Panc1 (cell line): ENCODE measurements at regions not wholly inside any gene's neighbourhood (a gene's known extent, or its start where the extent isn't known, plus 50 kb on each side); places are given as distances from the start of the nearest gene placed in this dataset.

Experiments
- CTCF ChIP-seq: fragments of 450-650 bp; IDR thresholded peaks from 2 replicates; pipeline ENCODE4 v1.5.1; 2017; ENCODE audit warnings: mild to moderate bottlenecking
- POLR2AphosphoS5 ChIP-seq: IDR thresholded peaks from 2 replicates; pipeline ENCODE4 v1.6.1; 2012; ENCODE audit warnings: mild to moderate bottlenecking, low read depth, low read length, moderate library complexity
- SIN3A ChIP-seq: IDR thresholded peaks from 2 replicates; pipeline ENCODE4 v1.6.1; 2012; ENCODE audit warnings: low read depth, mild to moderate bottlenecking, low read length, moderate library complexity, borderline replicate concordance; ENCODE audit not compliant: insufficient read depth
- TF ChIP-seq, protein P1 (sequence below), 2 experiments: IDR thresholded peaks; 2 replicates each; pipeline ENCODE4 v1.6.1; 2011 to 2012; ENCODE audit warnings: low read depth in 2 of 2, control low read depth in 1 of 2, low read length in 1 of 2, mild to moderate bottlenecking in 1 of 2, moderate library complexity in 1 of 2; ENCODE audit not compliant: insufficient read depth in 1 of 2

GRCh38 chr7:20931739-20932138 lies 145.1 kb upstream of the SP8 start:
- TF ChIP-seq, protein P1, sequence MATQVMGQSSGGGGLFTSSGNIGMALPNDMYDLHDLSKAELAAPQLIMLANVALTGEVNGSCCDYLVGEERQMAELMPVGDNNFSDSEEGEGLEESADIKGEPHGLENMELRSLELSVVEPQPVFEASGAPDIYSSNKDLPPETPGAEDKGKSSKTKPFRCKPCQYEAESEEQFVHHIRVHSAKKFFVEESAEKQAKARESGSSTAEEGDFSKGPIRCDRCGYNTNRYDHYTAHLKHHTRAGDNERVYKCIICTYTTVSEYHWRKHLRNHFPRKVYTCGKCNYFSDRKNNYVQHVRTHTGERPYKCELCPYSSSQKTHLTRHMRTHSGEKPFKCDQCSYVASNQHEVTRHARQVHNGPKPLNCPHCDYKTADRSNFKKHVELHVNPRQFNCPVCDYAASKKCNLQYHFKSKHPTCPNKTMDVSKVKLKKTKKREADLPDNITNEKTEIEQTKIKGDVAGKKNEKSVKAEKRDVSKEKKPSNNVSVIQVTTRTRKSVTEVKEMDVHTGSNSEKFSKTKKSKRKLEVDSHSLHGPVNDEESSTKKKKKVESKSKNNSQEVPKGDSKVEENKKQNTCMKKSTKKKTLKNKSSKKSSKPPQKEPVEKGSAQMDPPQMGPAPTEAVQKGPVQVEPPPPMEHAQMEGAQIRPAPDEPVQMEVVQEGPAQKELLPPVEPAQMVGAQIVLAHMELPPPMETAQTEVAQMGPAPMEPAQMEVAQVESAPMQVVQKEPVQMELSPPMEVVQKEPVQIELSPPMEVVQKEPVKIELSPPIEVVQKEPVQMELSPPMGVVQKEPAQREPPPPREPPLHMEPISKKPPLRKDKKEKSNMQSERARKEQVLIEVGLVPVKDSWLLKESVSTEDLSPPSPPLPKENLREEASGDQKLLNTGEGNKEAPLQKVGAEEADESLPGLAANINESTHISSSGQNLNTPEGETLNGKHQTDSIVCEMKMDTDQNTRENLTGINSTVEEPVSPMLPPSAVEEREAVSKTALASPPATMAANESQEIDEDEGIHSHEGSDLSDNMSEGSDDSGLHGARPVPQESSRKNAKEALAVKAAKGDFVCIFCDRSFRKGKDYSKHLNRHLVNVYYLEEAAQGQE (IDR thresholded peaks at IDR 0.05; ENCODE audit: insufficient read depth in 1 of 2, low read depth in 2 of 2, low read length in 1 of 2), result no peak
- TF ChIP-seq CTCF (no peak), SIN3A (no peak), POLR2AphosphoS5 (no peak)
